ENCODE measurements at regions not wholly inside any gene's neighbourhood (a gene's known extent, or its start where the extent isn't known, plus 50 kb on each side); places are given as distances from the start of the nearest gene placed in this dataset.

GRCh38 chr20:50356525-50356885 is 153.7 kb upstream of the PTPN1 start:
- TF ChIP-seq CTCF (IDR thresholded peaks at IDR 0.05), result no peak
- no peak for TF ChIP-seq POLR2A (IDR thresholded peaks at IDR 0.05; ENCODE audit: low read depth)
- no peak for TF ChIP-seq EP300 (IDR thresholded peaks at IDR 0.05)
- no peak for TF ChIP-seq POLR2AphosphoS5 (IDR thresholded peaks at IDR 0.05)

Measured in esophagus muscularis mucosa (tissue), 4 donors.